ENCODE measurements at regions not wholly inside any gene's neighbourhood (a gene's known extent, or its start where the extent isn't known, plus 50 kb on each side); places are given as distances from the start of the nearest gene placed in this dataset.

GRCh38 chr10:107427016-107427415, 262.5 kb upstream of the SORCS1 start:
- TF ChIP-seq CTCF (conservative IDR thresholded peaks at IDR 0.05), result no peak
- no peak overlapping the region for H3K27ac ChIP-seq

GRCh38 chr10:107425931-107426553, 261.5 kb upstream of the SORCS1 start:
- H3K27ac ChIP-seq, result no peak overlapping the region
- no peak for TF ChIP-seq CTCF (conservative IDR thresholded peaks at IDR 0.05)

- no peak for TF ChIP-seq CTCF (conservative IDR thresholded peaks at IDR 0.05)
- no peak overlapping the region for H3K27ac ChIP-seq
Observed at GRCh38 chr10:107424628-107425027, 260.1 kb upstream of the SORCS1 start.

GRCh38 chr10:107423903-107424302, 259.4 kb upstream of the SORCS1 start:
- H3K27ac ChIP-seq, result no peak overlapping the region
- no peak for TF ChIP-seq CTCF (conservative IDR thresholded peaks at IDR 0.05)

GRCh38 chr10:107422681-107423080, 258.2 kb upstream of the SORCS1 start:
- no peak overlapping the region for H3K27ac ChIP-seq
- TF ChIP-seq CTCF (conservative IDR thresholded peaks at IDR 0.05), result no peak

- TF ChIP-seq CTCF (conservative IDR thresholded peaks at IDR 0.05), result no peak
- H3K27ac ChIP-seq, result no peak overlapping the region
Observed at GRCh38 chr10:107420196-107420595, 255.7 kb upstream of the SORCS1 start.

- TF ChIP-seq CTCF (conservative IDR thresholded peaks at IDR 0.05), result no peak
Observed at GRCh38 chr10:107418085-107418806, 253.7 kb upstream of the SORCS1 start.

More at GRCh38 chr10:107418085-107418806, 253.7 kb upstream of the SORCS1 start:
- no peak overlapping the region for H3K27ac ChIP-seq

All from VCaP (cell line).